CD4-positive, alpha-beta memory T cell (primary cell): ENCODE measurements at regions not wholly inside any gene's neighbourhood (a gene's known extent, or its start where the extent isn't known, plus 50 kb on each side); places are given as distances from the start of the nearest gene placed in this dataset.

Source experiments
- CTCF ChIA-PET: fragments of 350-600 bp; sonication (Branson Sonifier 250); formaldehyde crosslinking; loops from one replicate; lab custom pipeline; 2021; ENCODE audit warnings: inconsistent platforms; ENCODE audit not compliant: partially characterized antibody; lab: Charles Lee
- POLR2A ChIA-PET: fragments of 350-600 bp; sonication (Branson Sonifier 250); formaldehyde crosslinking; loops from one replicate; lab custom pipeline; 2021; ENCODE audit not compliant: partially characterized antibody; lab: Charles Lee
- DNase-seq, 5 donors: peaks; one replicate each; pipeline versions ENCODE4 v3.0.0 to v3.0.0-alpha.2; 2020 to 2022; ENCODE audit warnings: mixed read lengths in 1 of 5
- H3K27ac ChIP-seq: one replicate; pipeline ENCODE4 v1.7.0; 2013; ENCODE audit warnings: low read depth, low read length
- H3K27me3 ChIP-seq: 2 replicates; pipeline ENCODE4 v1.7.0; 2013; ENCODE audit warnings: mild to moderate bottlenecking, low read length, moderate library complexity; ENCODE audit not compliant: insufficient read depth
- H3K36me3 ChIP-seq: 2 replicates; pipeline ENCODE4 v1.7.0; 2013; ENCODE audit warnings: mild to moderate bottlenecking, low read length, moderate library complexity; ENCODE audit not compliant: insufficient read depth
- H3K4me1 ChIP-seq: 2 replicates; pipeline ENCODE4 v1.7.0; 2013; ENCODE audit warnings: mild to moderate bottlenecking, low read length, moderate library complexity; ENCODE audit not compliant: insufficient read depth
- H3K4me3 ChIP-seq, 2 donors: one replicate each; pipeline ENCODE4 v1.7.0; 2013; ENCODE audit warnings: low read length in 2 of 2, mild to moderate bottlenecking in 1 of 2
- H3K9me3 ChIP-seq, 2 donors: one replicate each; pipeline ENCODE4 v1.7.0; 2013; ENCODE audit warnings: low read length in 2 of 2, control low read depth in 1 of 2; ENCODE audit not compliant: control insufficient read depth in 1 of 2
- H3K27ac Mint-ChIP-seq, 7 donors: one replicate each; pipeline ENCODE4 v1.8.0; 2020 to 2021; ENCODE audit warnings: mixed read lengths in 7 of 7, mild to moderate bottlenecking in 6 of 7, inconsistent platforms in 3 of 7, moderate library complexity in 3 of 7
- H3K27me3 Mint-ChIP-seq, 2 donors: one replicate each; pipeline ENCODE4 v1.8.0; 2020 to 2021; ENCODE audit warnings: mixed read lengths in 2 of 2
- H3K36me3 Mint-ChIP-seq, 2 donors: one replicate each; pipeline ENCODE4 v1.8.0; 2020 to 2021; ENCODE audit warnings: mixed read lengths in 2 of 2, inconsistent platforms in 1 of 2, mild to moderate bottlenecking in 1 of 2
- H3K4me1 Mint-ChIP-seq, 4 donors: one replicate each; pipeline ENCODE4 v1.8.0; 2020 to 2021; ENCODE audit warnings: mixed read lengths in 4 of 4, mild to moderate bottlenecking in 1 of 4
- H3K4me3 Mint-ChIP-seq, 8 donors: one replicate each; pipeline ENCODE4 v1.8.0; 2020 to 2021; ENCODE audit warnings: mixed read lengths in 8 of 8, mild to moderate bottlenecking in 7 of 8, moderate library complexity in 6 of 8, inconsistent platforms in 3 of 8
- H3K9me3 Mint-ChIP-seq, 8 donors: one replicate each; pipeline ENCODE4 v1.8.0; 2020 to 2021; ENCODE audit warnings: mixed read lengths in 8 of 8, mild to moderate bottlenecking in 5 of 8, inconsistent platforms in 3 of 8, moderate library complexity in 1 of 8
- intact Hi-C: fragments of 100-400 bp; cut with micrococcal nuclease; formaldehyde crosslinking; loops from one replicate; pipeline ENCODE4 v1.15.1; 2023

- intact Hi-C loops = no loop called here
- no peaks in the 10 kb centered on the region for H3K36me3 Mint-ChIP-seq
- ChIA-PET CTCF (no interaction called here), POLR2A (no interaction called here)
- H3K27ac Mint-ChIP-seq = no peak overlapping the region
- Histone ChIP-seq H3K4me3 (no peak overlapping the region), H3K27me3 (no peaks in the 10 kb centered on the region), H3K27ac (no peak overlapping the region), H3K4me1 (no peaks in the 10 kb centered on the region), H3K9me3 (no peaks in the 10 kb centered on the region), H3K36me3 (no peaks in the 10 kb centered on the region)
- no peak overlapping the region for H3K4me3 Mint-ChIP-seq
- H3K9me3 Mint-ChIP-seq = peaks cover 0 to 4% (median under 1%) of the 10 kb centered on the region in 8 donors
- H3K27me3 Mint-ChIP-seq = no peaks in the 10 kb centered on the region
- DNase-seq = no peak
- no peaks in the 10 kb centered on the region for H3K4me1 Mint-ChIP-seq
These were observed 180.4 kb upstream of the MC4R start for GRCh38 chr18:60552948-60553347.

GRCh38 chr18:60554967-60555366, 182.4 kb upstream of the MC4R start:
- no peak overlapping the region for H3K27ac Mint-ChIP-seq
- no peak overlapping the region for H3K4me3 Mint-ChIP-seq
- Histone ChIP-seq H3K27ac (no peak overlapping the region), H3K9me3 (no peaks in the 10 kb centered on the region), H3K4me3 (no peak overlapping the region), H3K4me1 (no peaks in the 10 kb centered on the region), H3K27me3 (no peaks in the 10 kb centered on the region), H3K36me3 (no peaks in the 10 kb centered on the region)
- ChIA-PET POLR2A (no interaction called here), CTCF (no interaction called here)
- peaks cover 0 to 4% (median 0%) of the 10 kb centered on the region in 8 donors for H3K9me3 Mint-ChIP-seq
- no peaks in the 10 kb centered on the region for H3K27me3 Mint-ChIP-seq
- DNase-seq = no peak
- H3K36me3 Mint-ChIP-seq = no peaks in the 10 kb centered on the region
- intact Hi-C loops = no loop called here
- no peaks in the 10 kb centered on the region for H3K4me1 Mint-ChIP-seq

- H3K27ac ChIP-seq = no peak overlapping the region
- DNase-seq = no peak
- Mint-ChIP-seq H3K27me3 (no peaks in the 10 kb centered on the region), H3K4me1 (no peaks in the 10 kb centered on the region), H3K36me3 (no peaks in the 10 kb centered on the region), H3K4me3 (no peak overlapping the region), H3K9me3 (peaks cover 0 to 4% (median 0%) of the 10 kb centered on the region in 8 donors), H3K27ac (no peak overlapping the region)
- H3K4me1 ChIP-seq = no peaks in the 10 kb centered on the region
- ChIA-PET CTCF (no interaction called here), POLR2A (no interaction called here)
- intact Hi-C loops = no loop called here
- no peak overlapping the region for H3K4me3 ChIP-seq
- H3K36me3 ChIP-seq = no peaks in the 10 kb centered on the region
- H3K9me3 ChIP-seq = no peaks in the 10 kb centered on the region
- H3K27me3 ChIP-seq = no peaks in the 10 kb centered on the region
These were observed 183.1 kb upstream of the MC4R start for GRCh38 chr18:60555625-60556024.

DNA sequence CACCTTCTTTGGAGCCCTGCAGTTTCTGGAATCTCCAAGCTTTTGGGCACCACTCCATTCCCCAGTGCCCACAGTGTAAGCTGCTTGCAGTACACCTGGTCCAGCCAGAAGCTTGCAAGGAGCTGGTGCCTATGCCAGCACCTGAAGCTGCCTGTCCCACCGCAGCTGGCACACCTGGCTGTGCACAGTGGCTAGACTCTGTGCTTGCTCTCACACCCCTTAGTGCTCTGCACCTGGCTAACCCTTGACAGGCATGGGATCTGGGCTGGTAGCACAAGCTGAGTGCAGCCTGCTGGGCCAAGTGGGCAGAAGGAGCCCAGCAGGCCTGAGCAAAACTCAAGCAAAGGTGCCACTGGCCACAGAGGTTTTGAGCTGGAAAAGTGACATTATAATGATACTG, 183.8 kb upstream of the MC4R start:
- Mint-ChIP-seq H3K4me3 (no peak overlapping the region), H3K36me3 (no peaks in the 10 kb centered on the region), H3K27me3 (no peaks in the 10 kb centered on the region), H3K4me1 (no peaks in the 10 kb centered on the region), H3K9me3 (peaks cover 0 to 4% (median 0%) of the 10 kb centered on the region in 8 donors), H3K27ac (no peak overlapping the region)
- no peaks in the 10 kb centered on the region for H3K4me1 ChIP-seq
- no peak for DNase-seq
- intact Hi-C loops = no loop called here
- POLR2A ChIA-PET = no interaction called here
- no peaks in the 10 kb centered on the region for H3K36me3 ChIP-seq
- no peak overlapping the region for H3K4me3 ChIP-seq
- no peaks in the 10 kb centered on the region for H3K27me3 ChIP-seq
- H3K9me3 ChIP-seq = no peaks in the 10 kb centered on the region
- H3K27ac ChIP-seq = no peak overlapping the region
- CTCF ChIA-PET = no interaction called here

GRCh38 chr18:60560071-60560470, 187.5 kb upstream of the MC4R start:
- POLR2A ChIA-PET = no interaction called here
- Histone ChIP-seq H3K4me1 (no peaks in the 10 kb centered on the region), H3K9me3 (no peaks in the 10 kb centered on the region), H3K27me3 (no peaks in the 10 kb centered on the region), H3K36me3 (no peaks in the 10 kb centered on the region), H3K4me3 (no peak overlapping the region), H3K27ac (no peak overlapping the region)
- H3K4me1 Mint-ChIP-seq = no peaks in the 10 kb centered on the region
- no peak overlapping the region for H3K4me3 Mint-ChIP-seq
- no peak overlapping the region for H3K27ac Mint-ChIP-seq
- H3K36me3 Mint-ChIP-seq = no peaks in the 10 kb centered on the region
- intact Hi-C loops = no loop called here
- CTCF ChIA-PET = interaction anchor here (0.7 kb wide), 1 partner anchor 71 kb away, joined by 3 read pairs; no protein-coding TSS in a partner anchor
- DNase-seq = no peak
- H3K9me3 Mint-ChIP-seq = peaks cover 0 to 5% (median 0%) of the 10 kb centered on the region in 8 donors
- H3K27me3 Mint-ChIP-seq = no peaks in the 10 kb centered on the region

DNA sequence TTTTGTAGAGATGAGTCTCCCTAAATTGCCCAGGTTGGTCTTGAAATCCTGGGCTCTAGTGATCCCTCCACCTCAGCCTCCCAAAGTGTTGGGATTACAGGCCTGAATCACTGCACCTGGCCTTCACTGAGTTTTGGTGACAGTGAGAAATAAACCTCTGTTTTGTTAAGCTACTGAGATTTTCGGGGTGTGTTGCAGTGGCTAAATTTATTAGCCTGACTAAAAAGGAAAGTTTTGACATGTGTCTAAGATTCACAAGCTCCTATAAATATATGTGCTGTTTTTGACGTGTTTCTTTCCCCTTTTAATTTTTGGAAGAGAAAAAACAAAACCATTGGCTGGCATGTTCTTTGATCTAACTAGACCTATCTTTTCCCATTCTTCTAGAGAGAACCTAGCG, 190.5 kb upstream of the MC4R start:
- Mint-ChIP-seq H3K36me3 (no peaks in the 10 kb centered on the region), H3K27ac (no peak overlapping the region), H3K4me3 (no peak overlapping the region), H3K27me3 (no peaks in the 10 kb centered on the region), H3K4me1 (no peaks in the 10 kb centered on the region), H3K9me3 (peaks cover 0 to 3% (median 0%) of the 10 kb centered on the region in 8 donors)
- no peak for DNase-seq
- H3K27me3 ChIP-seq = no peaks in the 10 kb centered on the region
- H3K36me3 ChIP-seq = no peaks in the 10 kb centered on the region
- POLR2A ChIA-PET = no interaction called here
- CTCF ChIA-PET = no interaction called here
- H3K9me3 ChIP-seq = no peaks in the 10 kb centered on the region
- H3K4me3 ChIP-seq = no peak overlapping the region
- intact Hi-C loops = no loop called here
- no peak overlapping the region for H3K27ac ChIP-seq
- no peaks in the 10 kb centered on the region for H3K4me1 ChIP-seq

GRCh38 chr18:60568220-60568619, 195.6 kb upstream of the MC4R start:
- ChIA-PET POLR2A (no interaction called here), CTCF (no interaction called here)
- no peaks in the 10 kb centered on the region for H3K36me3 ChIP-seq
- H3K27me3 ChIP-seq = no peaks in the 10 kb centered on the region
- no peak for DNase-seq
- Mint-ChIP-seq H3K27me3 (no peaks in the 10 kb centered on the region), H3K4me3 (no peak overlapping the region), H3K36me3 (no peaks in the 10 kb centered on the region), H3K27ac (no peak overlapping the region), H3K9me3 (peaks cover 0 to 8% (median 2%) of the 10 kb centered on the region in 8 donors), H3K4me1 (no peaks in the 10 kb centered on the region)
- no peaks in the 10 kb centered on the region for H3K4me1 ChIP-seq
- H3K4me3 ChIP-seq = no peak overlapping the region
- H3K9me3 ChIP-seq = no peaks in the 10 kb centered on the region
- intact Hi-C loops = no loop called here
- no peak overlapping the region for H3K27ac ChIP-seq

DNA sequence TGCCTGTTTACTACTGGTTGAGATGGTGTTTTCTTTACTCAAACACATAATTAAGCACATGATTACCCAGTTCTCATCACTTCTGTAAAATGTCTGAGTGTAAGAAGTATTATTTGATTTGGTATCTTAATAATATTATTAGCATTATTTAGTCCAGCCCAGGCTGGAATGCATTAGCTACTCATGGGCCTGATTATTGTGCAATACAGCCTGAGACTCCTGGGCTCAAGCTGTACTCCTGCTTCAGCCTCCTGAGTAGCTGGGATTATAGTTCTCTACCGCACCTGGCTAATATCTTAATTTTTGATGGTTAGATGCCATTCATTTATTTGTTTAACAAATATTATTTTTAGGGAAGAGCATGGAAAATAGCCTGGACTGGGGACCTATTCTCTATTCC, 197.6 kb upstream of the MC4R start:
- H3K9me3 ChIP-seq = no peaks in the 10 kb centered on the region
- POLR2A ChIA-PET = no interaction called here
- CTCF ChIA-PET = no interaction called here
- Mint-ChIP-seq H3K4me3 (no peak overlapping the region), H3K27ac (no peak overlapping the region), H3K27me3 (no peaks in the 10 kb centered on the region), H3K36me3 (no peaks in the 10 kb centered on the region), H3K9me3 (peaks cover 0 to 12% (median 4%) of the 10 kb centered on the region in 8 donors), H3K4me1 (no peaks in the 10 kb centered on the region)
- H3K36me3 ChIP-seq = no peaks in the 10 kb centered on the region
- DNase-seq = no peak
- H3K4me1 ChIP-seq = no peaks in the 10 kb centered on the region
- intact Hi-C loops = no loop called here
- H3K4me3 ChIP-seq = no peak overlapping the region
- no peak overlapping the region for H3K27ac ChIP-seq
- H3K27me3 ChIP-seq = no peaks in the 10 kb centered on the region
